SU-DHL-6 (cell line): ENCODE measurements at regions not wholly inside any gene's neighbourhood (a gene's known extent, or its start where the extent isn't known, plus 50 kb on each side); places are given as distances from the start of the nearest gene placed in this dataset.

Source experiments
- H2AFZ ChIP-seq: fragments of 200-600 bp; sonication (generic); 2 replicates; pipeline ENCODE4 v1.6.1; 2014; ENCODE audit warnings: low read depth, mild to moderate bottlenecking, moderate library complexity, mixed read lengths, antibody characterized with exemption, low read length; ENCODE audit not compliant: severe bottlenecking
- H3F3A ChIP-seq: fragments of 200-600 bp; shearing (Covaris generic); 2 replicates; pipeline ENCODE4 v1.6.0; 2016; ENCODE audit warnings: antibody characterized with exemption, mild to moderate bottlenecking; ENCODE audit not compliant: insufficient read depth
- H3K27ac ChIP-seq: fragments of 200-600 bp; sonication (generic); 2 replicates; pipeline ENCODE4 v1.5.1; 2016; ENCODE audit warnings: low read depth, mild to moderate bottlenecking, low read length, moderate library complexity, mixed read lengths
- H3K27me3 ChIP-seq: fragments of 200-600 bp; sonication (generic), shearing (Covaris generic); 2 replicates; pipeline ENCODE4 v1.6.0; 2014; ENCODE audit warnings: mild to moderate bottlenecking, low read length
- H3K36me3 ChIP-seq: fragments of 200-600 bp; sonication (generic); 2 replicates; pipeline ENCODE4 v1.6.1; 2014; ENCODE audit warnings: mild to moderate bottlenecking, low read length, mixed read lengths
- H3K4me2 ChIP-seq: fragments of 300-600, 200-600 bp; shearing (Covaris generic), sonication (generic); 2 replicates; pipeline ENCODE4 v1.6.0; 2014; ENCODE audit warnings: low read length, low read depth, mild to moderate bottlenecking; ENCODE audit not compliant: poor library complexity, severe bottlenecking
- H3K4me3 ChIP-seq: fragments of 200-600 bp; sonication (generic); 2 replicates; pipeline ENCODE4 v1.5.1; 2014; ENCODE audit warnings: antibody characterized with exemption, low read length, mild to moderate bottlenecking, mixed read lengths; ENCODE audit not compliant: insufficient read depth, poor library complexity, severe bottlenecking
- H3K79me2 ChIP-seq: fragments of 200-600 bp; sonication (generic); 2 replicates; pipeline ENCODE4 v1.6.1; 2014; ENCODE audit warnings: mild to moderate bottlenecking, low read length, moderate library complexity; ENCODE audit not compliant: insufficient read depth
- H3K9ac ChIP-seq: fragments of 200-600 bp; sonication (generic); 2 replicates; pipeline ENCODE4 v1.7.0; 2014; ENCODE audit warnings: mild to moderate bottlenecking, low read length
- H3K9me2 ChIP-seq: fragments of 200-600 bp; sonication (generic); replicated peaks from 2 replicates; pipeline ENCODE4 v1.6.1; 2014; ENCODE audit warnings: low read length; ENCODE audit not compliant: insufficient read depth
- H3K9me3 ChIP-seq: fragments of 200-600 bp; sonication (generic); 2 replicates; pipeline ENCODE4 v1.6.1; 2014; ENCODE audit warnings: low read length, mixed read lengths; ENCODE audit not compliant: insufficient read depth
- H4K20me1 ChIP-seq: fragments of 200-600 bp; sonication (generic); 2 replicates; pipeline ENCODE4 v1.6.1; 2014; ENCODE audit warnings: low read depth, mild to moderate bottlenecking, antibody characterized with exemption, low read length, moderate library complexity, mixed read lengths
- EZH2phosphoT487 ChIP-seq: fragments of 200-600 bp; sonication (generic), shearing (Covaris generic); conservative IDR thresholded peaks from 2 replicates; pipeline ENCODE4 v1.6.1; 2018; ENCODE audit warnings: mild to moderate bottlenecking, antibody characterized with exemption, low read length, moderate library complexity, mixed read lengths
- TF ChIP-seq, protein P1 (sequence below): fragments of 200-600 bp; sonication (generic); IDR thresholded peaks from one replicate; pipeline ENCODE4 v1.5.1; 2017; ENCODE audit warnings: antibody characterized with exemption, mild to moderate bottlenecking, low read length, moderate library complexity; ENCODE audit not compliant: insufficient read depth, poor library complexity, severe bottlenecking

DNA sequence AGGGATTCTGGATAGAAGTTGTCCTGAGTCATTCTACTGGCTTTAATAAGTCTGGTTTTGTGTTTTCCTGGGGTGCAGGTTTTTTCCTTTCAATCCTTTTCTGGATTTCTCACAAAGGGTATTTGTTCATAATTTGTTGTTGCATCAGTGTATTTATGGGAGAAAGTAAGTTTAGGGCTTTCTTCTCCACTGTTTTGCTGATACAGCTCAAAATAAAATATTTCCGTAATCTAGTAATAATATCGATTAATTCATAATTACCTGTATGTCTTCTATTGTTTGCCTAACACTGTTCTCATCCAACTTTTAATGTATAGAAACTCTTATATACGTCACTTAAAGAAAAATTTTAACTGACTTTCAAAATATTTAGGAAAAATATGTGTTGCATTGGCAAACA is 728.2 kb downstream of the LUZP2 start:
- no peak overlapping the region for H2AFZ ChIP-seq
- H3K27me3 ChIP-seq, result no peaks in the 10 kb centered on the region
- H3K9ac ChIP-seq, result no peak overlapping the region
- no peaks in the 10 kb centered on the region for H3K79me2 ChIP-seq
- H3F3A ChIP-seq, result no peaks in the 10 kb centered on the region
- no peaks in the 10 kb centered on the region for H3K9me3 ChIP-seq
- 0 out of 2 replicates have a peak, but pooled peaks cover 3% of the 10 kb centered on the region for H3K36me3 ChIP-seq
- H3K9me2 ChIP-seq, result no peaks in the 10 kb centered on the region
- no peak overlapping the region for H3K4me3 ChIP-seq
- H3K4me2 ChIP-seq, result no peak overlapping the region
- TF ChIP-seq, protein P1, sequence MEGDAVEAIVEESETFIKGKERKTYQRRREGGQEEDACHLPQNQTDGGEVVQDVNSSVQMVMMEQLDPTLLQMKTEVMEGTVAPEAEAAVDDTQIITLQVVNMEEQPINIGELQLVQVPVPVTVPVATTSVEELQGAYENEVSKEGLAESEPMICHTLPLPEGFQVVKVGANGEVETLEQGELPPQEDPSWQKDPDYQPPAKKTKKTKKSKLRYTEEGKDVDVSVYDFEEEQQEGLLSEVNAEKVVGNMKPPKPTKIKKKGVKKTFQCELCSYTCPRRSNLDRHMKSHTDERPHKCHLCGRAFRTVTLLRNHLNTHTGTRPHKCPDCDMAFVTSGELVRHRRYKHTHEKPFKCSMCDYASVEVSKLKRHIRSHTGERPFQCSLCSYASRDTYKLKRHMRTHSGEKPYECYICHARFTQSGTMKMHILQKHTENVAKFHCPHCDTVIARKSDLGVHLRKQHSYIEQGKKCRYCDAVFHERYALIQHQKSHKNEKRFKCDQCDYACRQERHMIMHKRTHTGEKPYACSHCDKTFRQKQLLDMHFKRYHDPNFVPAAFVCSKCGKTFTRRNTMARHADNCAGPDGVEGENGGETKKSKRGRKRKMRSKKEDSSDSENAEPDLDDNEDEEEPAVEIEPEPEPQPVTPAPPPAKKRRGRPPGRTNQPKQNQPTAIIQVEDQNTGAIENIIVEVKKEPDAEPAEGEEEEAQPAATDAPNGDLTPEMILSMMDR, result no peak
- TF ChIP-seq EZH2phosphoT487, result no peak
- no peak overlapping the region for H3K27ac ChIP-seq
- H4K20me1 ChIP-seq, result no peaks in the 10 kb centered on the region

DNA sequence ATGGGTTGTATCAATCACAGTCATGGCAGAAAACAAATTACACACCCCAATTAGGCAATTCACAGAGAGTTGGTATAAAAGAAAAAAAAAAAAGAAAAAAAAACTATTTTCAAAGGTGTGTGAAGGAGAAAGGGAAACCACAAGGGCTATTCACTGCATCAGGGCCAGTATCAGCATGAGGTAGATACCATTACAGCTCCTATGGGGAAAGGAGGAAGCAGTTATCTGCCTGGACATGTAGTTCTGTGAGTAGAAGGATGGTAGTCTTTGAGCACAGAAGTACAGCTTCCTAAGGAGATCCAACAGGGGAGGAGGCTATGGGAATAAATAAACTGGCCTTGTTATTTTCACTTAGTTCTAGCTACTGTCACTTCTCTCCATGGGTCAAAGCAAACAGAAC is 746.1 kb downstream of the LUZP2 start:
- no peaks in the 10 kb centered on the region for H3K27me3 ChIP-seq
- TF ChIP-seq EZH2phosphoT487, result no peak
- TF ChIP-seq, protein P1, result no peak
- no peaks in the 10 kb centered on the region for H3K36me3 ChIP-seq
- no peaks in the 10 kb centered on the region for H4K20me1 ChIP-seq
- H3K4me3 ChIP-seq, result no peak overlapping the region
- no peaks in the 10 kb centered on the region for H3K9me2 ChIP-seq
- H2AFZ ChIP-seq, result no peak overlapping the region
- H3F3A ChIP-seq, result no peaks in the 10 kb centered on the region
- no peak overlapping the region for H3K27ac ChIP-seq
- no peaks in the 10 kb centered on the region for H3K79me2 ChIP-seq
- no peak overlapping the region for H3K9ac ChIP-seq
- H3K9me3 ChIP-seq, result peaks cover 6% of the 10 kb centered on the region; the same call in 1 of the 2 replicates
- no peak overlapping the region for H3K4me2 ChIP-seq

DNA sequence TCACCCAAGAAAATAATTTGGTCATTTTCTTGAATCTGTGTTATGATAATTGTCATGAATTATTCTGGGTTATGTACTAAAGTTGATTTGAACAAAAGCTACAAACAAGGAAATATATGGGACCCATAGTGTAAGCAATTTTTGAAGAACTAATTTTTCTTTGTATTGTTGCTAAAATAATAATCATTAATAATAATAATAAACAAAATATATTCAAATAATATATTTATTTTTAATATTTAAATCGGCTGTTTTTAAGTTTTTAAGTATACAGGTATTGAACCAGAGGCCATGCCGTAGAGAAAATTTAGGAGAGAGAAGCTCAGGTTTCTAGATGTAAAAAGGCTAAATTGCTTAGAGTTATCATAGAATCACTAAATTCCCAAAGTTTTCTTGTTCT is 747.3 kb downstream of the LUZP2 start:
- Histone ChIP-seq H3K36me3 (no peaks in the 10 kb centered on the region), H3K9me3 (peaks cover 6% of the 10 kb centered on the region; the same call in 1 of the 2 replicates), H3K27ac (no peak overlapping the region), H3K79me2 (no peaks in the 10 kb centered on the region), H3K4me3 (no peak overlapping the region), H3K9me2 (no peaks in the 10 kb centered on the region), H3F3A (no peaks in the 10 kb centered on the region), H3K4me2 (no peak overlapping the region), H4K20me1 (no peaks in the 10 kb centered on the region), H3K27me3 (no peaks in the 10 kb centered on the region), H2AFZ (no peak overlapping the region), H3K9ac (no peak overlapping the region)
- no peak for TF ChIP-seq EZH2phosphoT487
- TF ChIP-seq, protein P1, result no peak
